NCI-H1436 treated with DMSO at 0.1 percent for 48 hours (cell line): ENCODE measurements at regions not wholly inside any gene's neighbourhood (a gene's known extent, or its start where the extent isn't known, plus 50 kb on each side); places are given as distances from the start of the nearest gene placed in this dataset.

Experiments used
- DNase-seq: peaks from one replicate; lab custom pipeline; 2025; lab: John Stamatoyannopoulos, UW

DNA sequence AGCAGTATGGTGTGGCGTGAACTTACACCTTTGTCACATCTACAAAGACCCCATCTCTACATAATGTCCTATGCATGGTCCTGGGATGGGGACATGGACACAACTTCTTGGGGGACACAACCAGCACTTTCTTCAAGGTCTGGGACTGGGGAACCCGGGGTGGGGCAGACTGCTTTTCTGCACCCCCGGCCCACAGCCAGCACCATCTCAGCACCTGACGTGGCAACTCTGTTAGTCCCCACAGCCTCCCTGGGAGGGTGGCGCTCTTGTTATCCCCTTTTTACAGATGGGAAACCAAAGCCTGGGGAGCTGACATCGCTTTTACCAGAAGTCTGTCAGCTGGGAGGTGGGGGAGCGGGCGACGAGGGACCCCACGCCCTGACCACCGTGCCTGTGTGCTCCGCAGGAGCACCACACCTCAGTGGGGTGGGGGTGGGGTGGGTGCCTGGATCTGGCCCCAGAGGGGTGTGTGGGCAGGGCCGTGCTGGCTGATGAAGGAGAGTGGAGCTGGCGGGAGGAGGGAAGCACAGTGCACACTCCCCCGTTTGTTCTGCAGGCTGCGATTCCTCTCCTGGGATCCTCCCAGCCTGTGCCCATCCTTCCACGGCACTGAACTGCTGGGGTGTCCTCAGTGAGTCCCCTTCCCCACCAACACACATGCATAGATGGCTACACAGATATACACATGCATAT, 115.4 kb upstream of the GSE1 start:
- DNase-seq: no peak

DNA sequence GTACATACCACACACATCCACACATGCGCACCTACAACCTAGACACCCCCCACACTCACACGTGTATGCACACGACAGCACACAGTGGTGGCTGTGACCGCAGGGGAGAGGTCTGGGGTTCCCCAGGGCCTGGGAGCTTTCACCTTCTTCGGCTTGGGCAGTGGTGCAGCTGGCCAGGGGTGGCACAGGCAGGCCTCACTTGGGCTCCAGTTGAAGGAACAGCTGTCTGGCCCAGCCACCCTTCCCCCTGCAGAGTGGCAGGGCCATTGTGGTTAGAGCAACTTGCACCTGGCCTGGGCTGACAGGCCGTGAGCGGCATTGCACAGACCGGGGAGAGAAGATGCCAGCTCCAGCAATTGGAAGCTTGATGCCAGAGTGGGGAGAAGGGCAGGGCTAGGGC, 114.5 kb upstream of the GSE1 start:
- DNase-seq: no peak

DNA sequence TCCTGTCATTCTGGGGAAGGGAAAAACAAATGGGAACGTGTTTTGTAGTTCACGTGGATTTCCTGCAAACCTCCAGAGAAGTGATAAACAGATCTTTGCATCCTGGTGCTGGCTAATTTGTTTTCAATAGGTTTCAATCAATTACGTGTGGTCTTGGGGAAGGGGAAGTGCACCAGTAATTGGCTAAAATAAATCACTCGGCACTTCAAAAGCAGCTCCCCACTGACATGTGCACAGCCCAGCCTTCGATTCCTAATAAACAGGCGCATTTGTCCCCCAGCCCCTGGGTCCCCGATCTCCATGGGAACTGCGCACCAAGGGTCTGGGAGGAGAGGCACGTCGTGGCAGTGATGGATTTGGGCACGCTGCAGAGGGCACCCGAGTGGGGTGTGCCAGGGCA, 112.9 kb upstream of the GSE1 start:
- DNase-seq: no peak

DNA sequence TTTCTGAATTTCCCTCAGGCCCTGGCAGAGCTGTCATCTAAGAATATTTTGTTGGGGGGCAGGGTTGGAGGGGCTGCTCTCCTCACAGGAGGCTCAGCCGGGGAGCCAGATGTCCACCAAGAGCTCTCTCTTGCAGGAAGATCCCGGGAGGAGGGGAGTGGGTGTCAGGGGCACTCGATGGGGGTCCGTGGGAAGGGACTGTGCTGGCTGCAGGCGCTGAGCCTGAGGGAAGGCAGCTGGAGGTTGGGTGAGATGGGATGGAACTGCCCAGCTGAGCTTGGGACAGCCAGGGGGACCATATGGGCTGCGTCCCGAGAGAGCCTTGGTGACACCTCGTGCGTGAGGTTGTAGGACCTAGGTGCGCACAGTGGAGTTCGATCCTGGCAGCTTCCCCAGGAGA, 111.2 kb upstream of the GSE1 start:
- no peak for DNase-seq

DNA sequence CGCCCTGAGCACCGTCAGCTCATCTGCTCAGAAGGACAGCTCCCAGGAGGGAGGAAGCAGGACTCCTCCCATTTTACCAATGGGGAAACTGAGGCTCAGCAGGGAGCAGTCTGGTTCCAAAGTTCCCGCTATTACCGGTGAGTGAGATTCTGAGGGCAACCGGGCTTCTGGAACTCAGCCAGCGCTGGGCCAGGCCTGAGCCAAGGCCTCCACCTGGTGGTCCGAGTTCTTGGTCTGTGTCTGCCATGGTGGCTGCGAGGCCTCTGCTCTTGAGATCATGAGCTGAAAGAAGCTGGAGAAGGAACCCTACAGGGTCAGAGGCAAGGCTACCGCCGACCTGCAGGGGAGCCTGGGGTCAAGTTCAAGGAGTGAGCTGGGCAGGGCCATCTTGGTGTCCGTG, 110.8 kb upstream of the GSE1 start:
- no peak for DNase-seq

DNA sequence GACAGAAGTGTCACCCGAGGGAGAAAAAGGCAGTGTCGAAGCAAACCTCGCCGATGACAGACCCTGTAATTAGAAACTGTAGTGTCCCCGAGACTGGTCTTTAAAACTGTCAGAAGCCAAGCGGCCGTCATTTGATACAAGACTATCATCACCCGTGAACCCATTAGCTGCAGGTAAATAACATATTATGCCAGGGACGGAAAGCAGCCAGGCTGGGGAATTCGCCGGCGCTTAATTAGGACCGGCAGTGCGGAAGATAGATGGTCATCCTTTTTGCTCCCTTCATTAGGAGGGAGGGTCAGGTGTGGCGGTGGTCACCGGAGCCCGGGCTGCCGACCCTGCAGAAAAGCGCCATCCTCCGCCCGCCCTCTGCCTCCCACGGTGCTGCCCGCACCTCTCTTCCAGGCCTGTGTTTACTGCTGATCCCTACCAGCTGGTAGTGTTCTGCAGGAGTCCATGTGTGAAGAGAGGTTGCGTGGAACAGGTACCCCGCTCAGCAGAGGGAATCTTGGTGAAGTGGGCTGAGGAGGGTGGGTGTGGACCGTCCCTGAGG, 109.4 kb upstream of the GSE1 start:
- DNase-seq: no peak

DNA sequence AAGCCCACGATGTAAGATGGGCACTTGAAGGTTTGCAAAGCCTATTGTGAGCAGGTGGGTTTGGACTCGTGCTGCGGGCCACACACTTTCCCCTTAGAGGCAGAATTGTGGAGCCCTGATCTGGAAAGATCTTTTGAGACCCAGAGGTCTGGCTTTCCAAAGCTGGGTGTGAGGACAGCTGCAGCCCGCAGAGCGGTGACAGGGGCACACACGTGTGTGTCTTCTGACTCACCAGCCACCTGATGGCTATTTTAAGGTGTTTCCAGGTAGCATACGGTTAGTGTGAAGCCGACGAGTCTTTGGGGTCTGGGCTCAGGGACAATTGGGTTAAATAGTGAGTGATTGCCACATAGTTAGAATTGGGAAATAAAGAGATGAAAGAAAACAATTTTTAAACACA, 108.9 kb upstream of the GSE1 start:
- DNase-seq: no peak

DNA sequence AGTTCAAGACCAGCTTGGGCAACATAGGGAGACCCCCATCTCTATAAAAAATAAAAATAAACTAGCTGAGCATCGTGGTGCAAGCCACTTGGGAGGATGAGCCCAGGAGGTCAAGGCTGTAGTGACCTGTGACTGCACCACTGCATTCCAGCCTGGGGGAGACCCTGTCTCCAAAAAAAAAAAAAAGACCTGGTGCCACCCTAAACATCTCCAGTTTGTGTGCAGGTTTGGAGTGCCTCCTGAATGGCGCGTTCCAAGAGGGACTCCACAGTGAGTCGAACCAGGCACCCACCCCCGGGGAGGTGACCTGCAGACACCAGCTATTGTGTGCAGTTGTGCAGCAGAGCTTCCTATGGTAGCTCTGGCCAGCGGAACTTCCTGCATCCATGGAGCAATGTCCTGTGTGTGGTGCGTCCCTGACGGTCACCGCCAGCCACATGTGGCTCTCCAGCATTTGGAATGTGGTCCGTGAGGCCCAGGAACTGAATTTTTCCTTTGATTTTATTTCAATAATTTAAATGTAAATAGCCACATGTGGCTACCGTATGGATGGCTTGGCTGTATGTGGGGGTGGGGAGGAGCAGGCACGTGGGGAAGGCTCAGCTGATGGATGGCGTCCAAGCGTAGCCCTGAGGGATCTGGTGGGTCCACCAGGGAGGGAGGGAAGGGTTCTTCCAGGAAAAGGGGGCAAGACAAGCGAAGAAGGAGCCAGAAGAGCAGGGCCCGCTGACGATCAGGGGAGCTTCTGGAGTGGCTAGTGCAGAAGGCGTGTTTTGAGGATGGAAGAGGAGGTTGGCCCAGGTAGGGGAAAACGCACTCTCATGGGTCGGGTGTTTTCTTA, 107.1 kb upstream of the GSE1 start:
- no peak for DNase-seq

DNA sequence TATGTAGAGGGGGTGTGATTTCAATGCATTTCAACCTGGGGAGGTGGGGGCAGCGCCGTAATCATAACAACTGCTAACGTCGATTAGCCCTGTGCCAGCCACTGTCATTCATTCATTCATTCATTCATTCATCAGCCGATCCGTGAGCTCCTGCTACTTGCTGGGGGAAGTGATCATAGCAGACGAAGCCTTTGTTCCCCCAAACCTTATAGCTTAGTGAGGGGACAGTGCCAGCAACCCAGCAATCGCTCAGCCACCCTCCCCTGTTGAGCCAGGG, 106.5 kb upstream of the GSE1 start:
- DNase-seq: no peak

DNA sequence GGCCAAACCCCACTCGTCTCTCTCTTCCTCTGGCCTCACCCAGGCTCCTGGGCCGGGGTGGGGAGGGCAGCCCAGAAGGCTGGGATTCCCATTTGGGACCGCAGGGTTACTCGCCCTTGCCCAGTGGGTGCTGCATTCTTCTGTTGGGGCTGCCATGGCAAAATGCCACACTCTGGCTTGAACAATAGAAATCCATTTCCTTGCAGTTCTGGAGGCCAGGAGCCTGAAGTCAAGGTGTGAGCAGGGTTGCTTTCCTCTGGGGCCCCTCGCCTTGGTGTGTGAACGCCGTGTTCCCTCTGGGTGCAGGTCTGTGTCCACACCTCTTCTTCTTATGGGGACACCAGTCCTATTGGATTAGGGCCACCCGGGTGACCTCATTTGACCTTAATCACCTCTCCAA, 105.8 kb upstream of the GSE1 start:
- no peak for DNase-seq

DNA sequence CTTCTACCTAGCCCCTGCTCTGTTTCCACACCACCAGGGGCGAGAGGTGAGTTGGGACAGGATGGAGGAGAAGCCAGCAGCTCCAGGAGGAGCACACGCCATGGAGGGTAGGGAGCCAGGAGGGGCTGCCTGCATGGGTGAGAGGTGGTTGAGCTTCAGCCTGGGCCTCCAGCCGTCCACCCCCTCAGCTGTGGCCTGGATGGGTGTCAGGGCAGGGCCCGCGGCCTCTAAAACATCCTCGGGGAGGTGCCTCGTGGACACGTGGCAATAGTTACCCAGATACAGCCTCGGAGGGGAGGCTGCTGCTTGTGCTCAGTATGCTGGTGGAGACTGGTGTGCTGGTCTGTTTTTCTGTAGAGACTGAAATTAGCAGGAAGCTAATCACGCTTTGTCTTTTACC, 104.7 kb upstream of the GSE1 start:
- no peak for DNase-seq

DNA sequence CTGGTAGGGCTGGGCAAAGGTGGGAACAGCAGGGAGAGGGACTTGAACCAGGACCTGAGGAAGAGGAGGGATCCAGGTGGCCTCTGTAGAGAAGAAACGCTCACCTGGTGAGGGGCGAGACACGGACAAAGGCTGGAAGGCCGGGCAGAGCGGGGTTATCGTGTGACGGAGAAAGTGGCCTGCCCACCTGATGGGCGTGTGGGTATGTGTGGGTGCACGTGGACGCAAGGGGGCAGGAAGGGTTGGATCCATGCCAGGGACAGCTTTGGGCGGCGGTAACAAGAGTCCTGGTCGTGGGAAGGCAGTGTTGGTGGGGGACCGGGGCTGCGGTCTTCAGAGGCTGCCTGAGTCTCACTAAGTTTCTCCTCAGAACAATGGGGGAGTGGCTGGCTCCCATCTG, 104.1 kb upstream of the GSE1 start:
- DNase-seq: no peak

DNA sequence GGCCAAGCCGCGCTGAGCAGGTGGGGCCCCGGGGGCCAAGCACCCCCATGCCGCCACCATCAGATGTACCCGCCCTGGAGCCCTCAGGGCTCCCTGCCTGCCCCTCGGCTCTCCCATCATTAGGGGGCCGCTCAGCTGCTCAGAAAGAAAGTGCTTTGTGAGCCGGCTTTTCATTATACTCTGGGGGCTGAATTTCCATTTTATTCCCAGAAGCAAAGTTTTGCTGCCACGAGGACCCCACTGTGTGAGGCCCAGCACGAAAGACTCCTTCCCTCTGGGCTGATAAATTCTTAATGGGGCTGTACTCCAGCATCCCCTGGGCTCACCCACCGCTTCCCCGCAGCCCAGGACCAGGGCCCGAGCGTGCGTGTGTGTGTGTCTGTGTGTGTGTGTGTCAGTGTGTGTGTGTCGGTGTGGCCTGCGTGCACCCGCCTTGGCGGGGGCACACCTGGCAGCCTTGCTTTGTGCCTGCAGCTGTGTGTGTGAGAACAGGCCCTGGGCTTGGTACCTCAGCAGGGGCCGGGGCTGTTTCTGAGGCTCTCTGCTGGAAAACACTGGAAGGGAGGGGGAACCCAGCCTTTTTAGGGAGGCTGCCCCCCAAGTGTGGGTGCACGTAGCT, 103.0 kb upstream of the GSE1 start:
- no peak for DNase-seq

DNA sequence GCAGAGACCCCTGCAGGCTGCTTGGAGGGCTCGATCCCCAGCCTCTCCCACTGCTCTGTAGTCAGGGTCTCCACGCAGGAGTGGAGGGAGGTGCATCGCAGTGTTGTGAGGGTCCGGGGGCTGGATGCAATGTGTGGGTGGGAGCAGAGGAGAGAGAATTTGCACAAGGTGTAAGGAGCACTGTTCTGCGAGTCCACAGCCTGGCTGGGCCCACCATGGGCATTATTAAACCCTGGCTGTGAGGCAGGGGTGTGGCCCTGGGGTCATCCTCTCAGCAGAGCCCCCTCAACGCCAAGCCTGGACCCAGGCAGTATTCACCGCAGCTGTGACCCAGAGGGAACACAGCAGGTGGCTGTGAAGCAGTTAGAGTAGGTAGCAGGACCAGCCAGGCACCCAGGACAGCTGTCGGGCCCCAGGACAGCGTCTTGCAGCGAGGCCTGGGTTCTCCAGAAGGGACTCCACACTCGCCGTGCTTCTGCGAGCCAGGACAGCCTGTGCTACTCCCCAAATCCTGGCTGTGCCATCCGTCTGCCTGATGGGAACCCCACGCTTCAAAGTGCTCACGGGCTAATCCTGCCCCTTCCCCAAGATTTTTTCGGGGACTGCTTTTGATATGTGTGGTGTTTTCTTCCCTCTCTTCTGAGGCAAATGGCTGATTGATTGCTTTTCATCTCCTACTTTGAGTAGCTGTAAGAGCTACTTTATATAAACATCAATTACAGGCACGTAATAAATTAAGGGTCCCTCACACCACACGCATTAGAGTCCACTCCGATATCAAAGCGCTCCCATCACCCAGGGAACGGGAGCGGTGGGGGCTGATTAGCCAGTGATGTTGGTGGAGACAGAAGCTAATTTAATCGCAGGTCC, 100.9 kb upstream of the GSE1 start:
- DNase-seq: no peak

DNA sequence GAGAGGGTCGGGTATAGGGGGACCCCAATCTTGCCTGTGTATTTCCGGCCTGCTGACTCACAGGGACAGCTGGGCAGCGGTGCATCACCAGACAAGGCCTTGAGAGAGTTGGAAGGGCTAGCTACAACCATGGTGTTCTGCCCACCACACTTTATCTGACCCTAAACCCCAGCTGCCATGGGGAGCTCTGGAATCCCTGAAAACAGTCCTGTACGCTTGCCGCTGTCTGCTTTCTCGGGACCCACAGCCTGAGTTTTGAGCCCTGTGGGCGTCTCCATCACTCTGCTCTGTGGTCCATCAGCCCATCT, 100.4 kb upstream of the GSE1 start:
- no peak for DNase-seq

DNA sequence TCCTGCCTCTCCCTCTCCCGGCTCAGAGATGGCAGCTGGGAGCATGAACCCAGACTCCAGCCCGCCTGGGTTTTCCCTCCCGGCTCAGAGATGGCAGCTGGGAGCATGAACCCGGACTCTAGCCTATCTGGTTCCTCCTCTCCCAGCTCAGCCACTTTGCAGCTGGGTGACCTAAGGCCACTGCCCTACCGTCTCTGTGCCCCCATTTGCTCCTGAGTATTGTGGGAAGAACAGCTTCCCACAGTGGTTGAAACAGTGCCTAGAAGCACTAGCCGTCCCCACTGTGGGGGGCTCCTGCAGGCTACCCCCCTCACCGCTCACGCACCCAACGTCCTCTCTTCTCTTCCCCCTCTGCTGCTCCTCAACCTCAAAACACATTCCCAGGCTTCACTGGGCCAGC, 99.9 kb upstream of the GSE1 start:
- DNase-seq: no peak

DNA sequence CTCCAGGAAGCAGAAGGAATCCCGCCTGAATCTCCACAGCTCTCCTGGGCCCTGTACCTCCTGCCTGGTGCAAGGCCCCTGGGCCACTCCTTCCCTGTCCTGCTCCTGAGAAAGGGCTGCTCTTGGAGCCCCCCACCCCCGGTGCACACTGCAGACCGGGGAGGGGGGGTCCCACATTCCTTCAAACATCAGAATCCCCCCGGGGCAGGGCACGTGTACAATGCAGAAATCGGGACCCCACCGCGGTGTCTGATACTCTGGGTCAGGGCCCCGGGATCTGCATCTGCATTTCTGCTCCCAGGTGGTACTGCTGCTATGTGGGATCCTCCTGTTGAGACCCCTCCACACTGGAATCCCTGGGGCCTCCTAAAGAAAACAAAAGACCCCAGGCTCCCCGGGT, 99.5 kb upstream of the GSE1 start:
- no peak for DNase-seq

DNA sequence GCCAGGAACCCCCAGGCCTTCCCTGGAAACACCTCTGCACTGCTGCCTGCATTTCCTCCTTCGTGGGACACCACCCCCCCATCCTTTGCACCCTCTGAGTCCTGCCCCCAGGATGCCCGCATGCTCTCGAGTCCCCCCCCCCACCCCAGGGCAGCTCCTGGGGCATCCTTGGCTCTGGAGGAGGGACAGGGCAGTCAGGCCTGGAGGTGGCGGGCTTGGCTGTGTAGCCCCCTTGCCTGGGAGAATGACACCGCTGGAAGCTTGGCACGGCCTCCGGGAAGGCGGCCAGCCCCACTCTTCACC, 98.9 kb upstream of the GSE1 start:
- DNase-seq: no peak

DNA sequence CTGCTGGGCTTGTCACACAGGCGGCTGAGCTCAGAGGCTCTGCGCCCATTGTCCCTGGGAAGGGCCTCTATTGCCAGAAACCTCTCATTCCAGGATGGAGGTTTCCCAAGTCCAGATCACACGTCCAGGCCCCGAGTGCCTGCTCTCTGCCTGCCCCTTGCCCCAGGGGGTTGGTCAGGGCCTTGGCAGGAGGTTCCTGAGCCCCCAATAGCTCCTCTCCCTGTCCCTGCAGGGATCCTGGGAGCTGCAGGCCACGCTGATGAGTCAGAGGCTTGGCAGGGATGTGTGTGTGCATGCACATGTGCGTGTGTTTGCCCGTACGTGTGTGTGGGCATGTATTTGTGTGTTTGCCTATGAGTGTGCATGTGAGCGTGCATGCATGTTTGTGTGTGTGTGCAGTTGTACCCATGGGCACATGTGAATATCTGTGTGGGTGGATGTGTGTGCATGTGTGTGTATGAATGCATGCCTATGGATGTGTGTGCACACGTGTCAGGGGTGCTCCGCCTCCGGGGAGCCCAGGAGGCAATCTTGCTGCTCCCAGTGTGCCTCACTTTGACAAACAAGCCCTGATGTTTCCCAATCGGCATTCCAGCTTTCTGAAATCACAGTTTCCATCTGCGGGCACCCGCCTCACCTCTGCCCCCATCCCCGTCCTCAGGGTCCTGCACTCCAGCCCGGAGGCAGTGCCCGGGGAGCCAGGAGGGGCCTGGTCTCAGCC, 98.4 kb upstream of the GSE1 start:
- no peak for DNase-seq

DNA sequence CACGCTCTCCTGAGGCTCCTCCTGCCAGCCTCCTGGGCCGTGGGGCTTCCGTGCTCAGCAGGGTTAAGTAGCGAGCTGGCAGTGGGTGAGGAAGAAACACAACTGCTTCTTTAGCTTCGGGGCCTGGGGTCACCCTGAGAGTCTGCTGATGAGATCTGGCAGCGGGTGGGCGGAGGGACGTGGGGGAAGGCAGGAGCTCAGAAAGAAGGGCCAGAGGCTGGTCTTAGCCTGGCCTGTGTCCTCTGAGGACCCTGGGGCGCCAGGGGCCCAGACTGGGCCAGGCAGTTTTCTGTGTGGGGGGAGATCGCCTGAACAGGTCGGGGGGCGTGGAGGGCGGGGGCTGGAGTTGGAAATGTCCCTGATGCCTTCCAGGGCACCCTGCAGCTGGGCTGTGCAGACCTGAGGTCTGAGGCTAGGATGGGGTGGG, 97.8 kb upstream of the GSE1 start:
- no peak for DNase-seq

DNA sequence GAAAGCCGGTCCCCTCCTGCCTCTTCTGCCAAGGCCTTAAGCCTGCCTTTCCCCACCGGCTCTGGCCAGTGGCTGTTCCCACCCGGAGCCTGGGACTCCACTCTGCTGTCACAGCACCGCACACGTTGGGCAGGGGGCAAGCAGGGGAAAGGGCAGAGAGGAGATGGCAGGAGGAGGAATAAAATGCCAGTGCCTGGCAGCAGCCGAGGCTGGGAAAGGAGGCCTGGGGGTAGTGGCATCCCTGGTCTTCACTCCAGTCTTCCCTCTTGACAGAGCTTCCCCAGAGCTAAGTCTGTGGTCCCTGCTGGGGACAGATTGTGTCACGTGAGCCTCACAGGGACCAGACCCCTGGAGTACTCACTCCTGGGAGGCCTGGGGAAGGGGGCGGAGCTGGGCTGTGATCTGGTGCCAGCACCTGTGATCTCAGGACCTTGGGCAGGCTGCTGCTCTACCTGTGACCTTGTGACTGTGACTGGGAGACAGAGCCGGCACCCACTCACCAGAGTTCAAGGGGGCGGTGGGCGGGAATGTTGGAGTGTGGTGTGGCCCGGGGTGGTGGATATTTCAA, 97.2 kb upstream of the GSE1 start:
- no peak for DNase-seq

DNA sequence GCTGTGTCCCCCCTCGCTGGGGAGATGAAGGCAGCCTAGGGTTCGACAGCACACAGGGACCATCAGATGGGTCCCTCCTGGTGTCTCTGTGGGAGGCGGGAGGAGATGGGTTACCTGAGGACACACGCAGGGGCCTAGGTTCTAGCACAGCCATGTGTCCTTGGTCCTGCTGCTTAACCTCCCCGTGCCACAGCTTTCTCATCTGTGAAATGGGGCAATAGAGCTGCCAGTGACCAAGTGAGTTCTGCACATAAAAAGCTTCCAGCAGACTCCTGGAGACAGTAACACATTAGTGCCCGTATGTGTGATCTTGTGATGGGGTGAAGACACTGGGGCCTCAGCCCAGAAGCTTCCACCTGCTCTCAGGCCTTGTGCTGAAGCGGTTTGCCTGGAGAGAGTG, 96.0 kb upstream of the GSE1 start:
- DNase-seq: no peak
